ENCODE measurements at regions not wholly inside any gene's neighbourhood (a gene's known extent, or its start where the extent isn't known, plus 50 kb on each side); places are given as distances from the start of the nearest gene placed in this dataset.

DNA sequence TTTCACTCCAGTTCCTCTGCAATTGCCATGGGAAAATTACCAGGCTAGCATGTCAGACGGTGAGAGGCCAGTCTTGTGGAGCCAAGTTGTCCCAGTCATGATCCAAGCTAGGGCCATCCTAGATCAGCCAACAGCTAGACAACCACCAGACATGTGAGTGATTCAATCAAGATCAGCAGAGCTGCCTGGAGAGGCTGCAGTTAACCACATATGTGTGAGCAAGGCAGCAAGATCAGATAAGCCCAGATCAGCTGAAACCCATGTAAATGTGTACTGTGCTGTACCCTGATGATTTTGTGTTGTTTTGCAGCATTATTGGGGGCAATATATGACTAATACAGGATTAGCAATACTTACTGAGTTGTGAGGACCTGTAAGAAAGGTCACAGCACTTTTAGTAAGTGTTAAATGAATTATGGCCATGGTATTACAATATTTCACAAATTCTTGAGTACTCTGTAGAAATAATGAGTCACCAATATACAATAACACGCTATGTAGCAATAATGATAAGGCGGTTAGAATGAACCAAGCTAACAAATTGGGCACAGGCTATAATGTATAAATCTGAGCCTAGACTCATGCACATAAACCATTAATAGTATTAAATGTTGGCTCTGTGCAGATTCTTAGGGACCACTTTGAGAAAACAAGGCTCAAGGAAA is 91.4 kb downstream of the SUDS3 start:
- no peak overlapping the region for H3K4me3 ChIP-seq (ENCODE audit: low read depth, low read length)

DNA sequence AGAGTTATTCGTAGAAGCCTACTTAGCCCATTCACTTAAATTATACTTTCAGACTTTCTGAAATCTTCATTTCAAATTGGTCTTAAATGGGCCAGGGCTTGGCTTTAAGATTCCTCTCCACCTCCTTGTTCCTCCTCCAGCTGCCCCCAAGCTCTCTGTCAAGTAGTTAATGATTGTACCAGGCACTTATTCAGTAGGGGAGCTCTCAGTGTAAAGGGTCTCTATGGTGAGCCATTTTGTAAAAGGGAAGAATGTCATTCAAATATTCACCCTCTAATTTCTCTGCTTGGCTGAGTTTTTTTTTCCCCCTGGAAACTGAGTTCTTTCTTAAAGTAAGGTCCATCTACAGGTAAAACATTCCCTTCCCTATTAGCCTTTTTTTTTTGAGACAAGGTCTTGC is 96.6 kb downstream of the SUDS3 start:
- H3K4me3 ChIP-seq (ENCODE audit: low read depth, low read length): no peak overlapping the region
- no peak for DNase-seq (ENCODE audit: low read depth)

More for the DNA sequence above, 91.4 kb downstream of the SUDS3 start:
- DNase-seq (ENCODE audit: low read depth): no peak

DNA sequence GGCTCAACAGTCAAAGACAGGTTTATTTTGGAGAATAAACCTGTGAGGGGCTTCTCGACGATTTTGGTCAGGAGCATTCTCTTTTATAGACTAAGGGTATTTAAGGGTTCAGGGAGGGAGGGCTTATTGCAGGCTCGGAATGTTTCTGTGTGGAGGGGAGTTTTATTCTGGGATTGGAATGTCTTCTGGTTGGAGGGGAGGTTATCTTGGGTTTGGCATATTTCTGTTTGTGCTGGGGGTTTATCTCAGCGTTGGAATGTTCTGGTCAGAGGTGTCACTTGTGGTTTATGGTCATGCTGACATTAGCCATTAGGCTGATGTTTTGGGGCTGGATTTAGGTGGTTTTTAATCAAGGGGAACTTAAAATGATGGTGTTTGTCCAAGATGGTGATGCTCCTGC is 103.9 kb downstream of the SUDS3 start:
- no peak overlapping the region for H3K4me3 ChIP-seq (ENCODE audit: low read depth, low read length)
- DNase-seq (ENCODE audit: low read depth): no peak

DNA sequence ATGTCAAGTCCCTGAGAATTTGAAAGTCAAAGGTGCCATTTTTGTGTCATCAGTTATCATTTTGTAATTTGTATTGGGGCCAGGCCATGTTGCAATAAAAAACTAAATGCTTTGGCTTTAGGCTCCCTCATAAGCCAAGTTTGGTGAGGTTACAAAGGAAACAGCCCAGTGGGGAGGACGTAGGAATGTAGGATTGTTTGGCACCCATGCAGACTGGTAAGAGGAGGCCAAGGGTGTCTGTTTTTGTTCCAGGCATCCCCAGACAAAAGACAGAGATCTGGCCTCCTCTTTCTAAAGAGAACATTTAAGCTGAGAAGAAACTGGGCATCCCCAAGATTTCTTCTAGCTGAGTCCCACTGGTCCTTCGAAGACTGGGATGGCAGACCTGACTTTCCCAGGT is 111.7 kb downstream of the SUDS3 start:
- H3K4me3 ChIP-seq (ENCODE audit: low read depth, low read length): no peak overlapping the region
- DNase-seq (ENCODE audit: low read depth): no peak

DNA sequence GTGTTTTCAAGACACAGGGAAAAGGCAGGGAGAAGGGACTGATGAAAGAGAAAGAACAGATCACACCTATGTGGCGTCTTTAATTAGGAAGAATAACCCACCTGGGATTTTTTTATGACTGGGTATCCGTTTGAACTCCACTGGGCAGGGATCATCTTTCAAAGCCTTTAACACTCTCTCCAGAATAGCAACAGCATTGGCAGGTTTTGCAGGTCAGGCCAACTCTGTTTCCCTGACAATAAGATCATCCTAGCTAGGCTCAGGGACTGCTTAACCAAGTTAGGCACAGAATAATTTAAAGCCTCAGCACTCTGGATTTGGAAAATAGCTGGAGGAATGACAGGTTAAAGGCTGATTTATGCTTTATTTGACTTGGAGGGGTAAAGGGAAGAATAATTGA is 117.6 kb downstream of the SUDS3 start:
- H3K4me3 ChIP-seq (ENCODE audit: low read depth, low read length): no peak overlapping the region
- no peak for DNase-seq (ENCODE audit: low read depth)

DNA sequence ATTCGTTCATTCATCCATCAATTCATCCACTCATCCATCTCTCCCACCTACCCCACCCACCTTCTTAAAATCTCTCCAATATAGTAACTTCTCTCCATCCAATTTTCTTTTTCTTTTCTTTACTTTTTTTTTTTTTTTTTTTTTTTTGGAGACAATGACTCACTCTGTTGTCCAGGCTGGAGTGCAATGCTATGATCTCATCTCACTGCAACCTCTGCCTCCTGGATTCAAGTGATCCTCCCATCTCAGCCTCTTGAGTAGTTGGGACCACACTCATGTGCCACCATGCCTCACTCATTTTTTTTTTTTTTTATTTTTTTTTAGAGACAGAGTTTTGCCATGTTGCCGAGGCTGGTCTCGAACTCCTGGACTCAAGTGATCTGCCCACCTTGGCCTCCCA is 118.4 kb downstream of the SUDS3 start:
- DNase-seq (ENCODE audit: low read depth): no peak
- H3K4me3 ChIP-seq (ENCODE audit: low read depth, low read length): no peak overlapping the region

DNA sequence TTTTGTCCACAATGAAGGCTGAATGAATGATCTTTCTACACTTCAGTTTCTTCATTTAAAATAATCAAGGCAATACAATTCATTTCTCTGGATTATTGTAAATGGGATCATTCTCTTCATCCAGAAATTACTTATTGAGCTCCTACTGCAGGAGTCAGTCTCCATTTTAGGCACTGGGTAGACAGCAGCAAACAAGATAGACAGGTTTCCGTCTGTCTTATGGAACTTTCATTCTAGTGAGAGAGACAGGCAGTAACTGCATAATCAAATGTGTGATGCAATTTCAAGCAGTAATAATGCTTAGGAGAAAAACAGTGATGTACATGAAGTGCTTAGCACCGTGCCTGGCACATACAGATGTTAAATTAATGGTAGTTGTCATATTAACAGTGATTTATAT is 118.9 kb downstream of the SUDS3 start:
- H3K4me3 ChIP-seq (ENCODE audit: low read depth, low read length): no peak overlapping the region
- no peak for DNase-seq (ENCODE audit: low read depth)

DNA sequence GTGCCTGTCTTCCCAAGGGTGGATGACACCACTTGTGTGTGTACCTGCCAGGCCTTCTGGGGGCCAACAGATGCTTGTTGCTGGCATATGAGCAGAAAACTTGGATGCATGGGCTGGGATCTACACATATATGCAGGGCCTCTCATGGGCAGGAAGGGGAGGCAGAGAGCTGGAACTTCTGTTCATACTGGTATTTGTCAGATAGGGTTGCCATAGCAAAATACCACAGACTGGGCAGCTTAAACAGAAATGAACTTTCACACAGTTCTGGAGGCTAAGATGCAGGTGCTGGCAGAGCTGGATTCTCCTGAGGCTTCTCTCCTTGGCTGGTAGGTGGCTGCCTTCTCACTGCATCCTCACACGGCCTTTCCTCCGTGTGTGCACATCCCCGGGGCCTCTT is 121.8 kb downstream of the SUDS3 start:
- DNase-seq (ENCODE audit: low read depth): no peak
- H3K4me3 ChIP-seq (ENCODE audit: low read depth, low read length): no peak overlapping the region

DNA sequence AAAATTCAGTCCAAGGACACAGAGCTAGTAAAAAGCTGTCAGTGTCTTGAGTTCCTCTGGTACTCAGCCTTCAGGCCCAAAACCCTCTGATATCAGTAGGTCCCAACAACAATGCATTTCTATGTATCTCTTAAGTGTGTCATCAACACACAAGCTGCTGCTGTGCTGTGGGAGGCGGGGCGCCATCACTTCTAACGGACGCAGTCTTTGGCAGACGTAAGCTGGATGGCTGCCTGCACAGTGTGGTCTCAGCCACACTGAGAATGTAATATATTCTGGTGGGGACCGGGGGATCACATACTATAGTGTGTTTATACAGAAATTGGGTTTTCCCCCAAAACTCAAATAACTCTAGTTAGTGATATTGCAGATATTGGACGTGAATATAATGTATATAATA is 123.9 kb downstream of the SUDS3 start:
- H3K4me3 ChIP-seq (ENCODE audit: low read depth, low read length): no peak overlapping the region
- no peak for DNase-seq (ENCODE audit: low read depth)

DNA sequence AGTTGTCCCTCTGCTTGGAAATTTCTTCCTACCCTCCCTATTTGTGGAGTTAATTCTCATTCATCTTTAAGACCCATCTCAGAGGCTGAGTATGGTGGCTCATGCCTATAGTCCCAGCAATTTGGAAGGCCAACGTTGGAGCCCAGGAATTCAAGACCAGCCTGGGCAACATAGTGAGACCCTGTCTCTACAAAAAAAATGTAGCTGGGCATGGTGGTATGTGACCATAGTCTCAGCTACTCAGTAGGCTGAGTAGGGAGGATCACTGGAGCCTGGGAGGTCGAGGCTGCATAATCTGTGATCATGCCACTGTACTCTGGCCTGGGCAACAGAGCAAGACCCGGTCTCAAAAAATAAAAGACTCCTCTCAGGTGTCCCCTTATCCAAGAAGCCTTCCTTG is 125.1 kb downstream of the SUDS3 start:
- H3K4me3 ChIP-seq (ENCODE audit: low read depth, low read length): no peak overlapping the region
- DNase-seq (ENCODE audit: low read depth): no peak

DNA sequence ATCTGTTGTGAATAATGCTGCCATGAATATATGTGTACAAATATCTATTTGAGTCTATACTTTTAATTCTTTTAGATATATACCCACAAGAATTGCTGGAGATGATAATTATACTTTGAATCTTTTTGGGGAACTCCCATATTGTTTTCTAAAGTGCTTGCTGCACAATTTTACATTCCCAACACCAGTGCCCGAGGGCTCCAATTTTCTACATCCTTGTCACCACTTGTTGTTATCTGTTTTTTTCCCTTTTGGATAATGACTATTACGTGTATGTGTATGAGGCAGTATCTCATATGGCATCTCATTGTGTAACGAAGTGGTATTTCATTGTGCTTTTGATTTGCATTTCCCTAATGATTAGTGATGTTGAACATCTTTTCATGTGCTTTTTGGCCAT is 127.1 kb downstream of the SUDS3 start:
- DNase-seq (ENCODE audit: low read depth): no peak
- no peak overlapping the region for H3K4me3 ChIP-seq (ENCODE audit: low read depth, low read length)

DNA sequence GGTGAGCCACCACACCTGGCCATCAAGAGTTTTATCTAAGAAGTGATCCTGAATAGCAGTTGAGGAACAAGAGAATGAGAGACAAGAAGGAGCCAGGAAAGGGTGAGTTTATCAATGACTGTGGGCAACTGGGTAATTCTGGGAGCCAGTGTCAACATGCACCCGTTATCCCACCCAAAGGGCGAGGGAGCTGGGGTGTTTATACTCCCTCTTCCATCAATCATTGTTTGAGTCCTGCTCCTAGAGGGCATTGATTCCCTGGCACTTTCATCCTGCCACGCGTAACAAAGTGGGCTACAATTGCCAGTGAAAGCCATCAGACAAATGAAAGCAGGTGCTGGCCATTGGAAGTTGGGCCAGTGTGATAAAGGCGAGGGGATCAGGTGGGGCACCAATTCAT is 136.3 kb downstream of the SUDS3 start:
- no peak for DNase-seq (ENCODE audit: low read depth)
- H3K4me3 ChIP-seq (ENCODE audit: low read depth, low read length): no peak overlapping the region

DNA sequence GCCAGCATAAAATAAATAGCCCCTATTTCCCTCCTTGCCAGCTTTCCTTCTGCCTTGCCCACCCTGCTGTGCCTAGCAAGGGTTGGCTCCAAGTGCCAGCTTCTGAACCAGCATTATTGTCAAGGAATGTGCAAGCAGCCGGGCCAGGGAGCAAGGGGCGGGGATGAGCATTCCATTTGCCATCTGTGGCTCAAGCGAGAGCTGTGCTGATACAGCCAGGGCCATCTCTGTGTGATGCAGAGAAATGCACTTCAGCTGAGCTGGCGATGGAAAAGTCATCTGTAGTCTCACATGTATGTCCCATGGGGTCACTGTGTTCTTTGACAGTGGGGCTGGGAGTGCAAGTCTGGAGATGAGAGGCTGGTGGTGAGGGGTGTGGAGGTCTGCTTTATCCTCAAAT is 137.3 kb downstream of the SUDS3 start:
- DNase-seq (ENCODE audit: low read depth): no peak
- H3K4me3 ChIP-seq (ENCODE audit: low read depth, low read length): no peak overlapping the region

DNA sequence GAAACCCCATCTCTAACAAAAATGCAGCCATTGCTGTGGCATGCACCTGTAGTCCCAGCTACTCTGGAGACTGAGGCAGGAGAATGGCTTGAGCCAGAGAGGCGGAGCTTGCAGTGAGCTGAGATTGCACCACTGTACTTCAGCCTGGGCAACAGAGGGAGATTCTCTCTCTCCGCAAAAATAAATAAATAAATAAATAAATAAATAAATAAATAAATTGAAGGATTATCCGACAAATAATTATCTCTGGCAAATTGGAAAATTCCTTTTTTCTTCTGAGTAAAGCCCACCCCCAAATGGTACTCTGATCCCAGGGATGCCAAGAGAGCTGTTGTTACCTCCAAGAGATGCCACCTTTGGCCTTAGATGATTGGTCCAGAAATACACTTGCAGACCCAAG is 137.9 kb downstream of the SUDS3 start:
- H3K4me3 ChIP-seq (ENCODE audit: low read depth, low read length): no peak overlapping the region
- DNase-seq (ENCODE audit: low read depth): no peak

DNA sequence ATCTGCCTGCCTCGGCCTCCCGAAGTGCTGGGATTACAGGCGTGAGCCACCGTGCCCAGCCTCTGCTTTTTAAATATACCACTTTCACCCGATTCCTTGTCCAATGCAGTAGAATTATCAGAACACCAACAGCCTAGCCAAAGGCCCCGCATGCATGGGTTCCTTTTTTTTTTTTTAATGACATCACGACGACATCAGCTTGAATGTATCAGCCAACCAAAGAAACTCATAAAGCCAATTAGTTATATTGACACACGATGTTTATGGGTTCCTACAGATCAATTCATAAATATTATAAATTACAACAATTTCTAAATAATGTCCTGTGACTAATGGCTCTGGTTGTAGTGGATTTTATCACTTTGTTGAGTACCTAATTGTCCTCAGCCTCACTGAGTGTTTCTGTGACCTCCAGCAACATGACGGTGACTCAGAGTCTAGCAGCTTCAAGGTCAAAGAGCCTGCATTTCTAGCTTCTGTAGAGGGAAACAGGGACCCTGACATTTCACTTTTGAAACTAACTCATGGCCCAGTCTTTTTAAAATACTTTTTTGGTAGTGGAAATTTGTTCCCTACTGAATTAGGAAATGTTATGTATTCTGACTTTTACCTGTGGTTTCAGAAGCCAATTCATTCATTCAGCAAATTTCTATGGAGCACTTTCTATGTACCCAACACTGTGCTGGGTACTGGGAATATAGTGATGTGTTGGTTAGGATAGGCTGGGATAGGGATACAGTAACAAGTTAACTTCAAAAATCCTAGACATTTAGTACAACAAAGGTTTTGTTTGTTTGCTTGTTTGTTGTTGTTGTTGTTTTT is 144.1 kb downstream of the SUDS3 start:
- DNase-seq (ENCODE audit: low read depth): no peak
- H3K4me3 ChIP-seq (ENCODE audit: low read depth, low read length): no peak overlapping the region

DNA sequence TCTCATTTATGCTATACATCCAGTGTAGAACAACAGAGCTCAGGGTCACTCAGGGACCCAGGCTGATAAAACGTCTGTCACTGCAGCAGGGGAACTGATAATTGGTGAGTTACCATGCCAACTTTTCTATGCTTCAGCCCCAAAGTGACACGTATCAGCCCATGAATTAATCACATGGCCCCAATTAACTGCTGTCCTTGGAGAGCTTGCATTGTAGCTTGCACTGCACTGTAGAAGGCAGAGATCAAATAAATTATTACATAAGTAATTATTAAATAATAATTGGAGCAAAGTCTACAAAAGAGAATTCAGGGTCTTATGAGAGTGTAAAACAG is 144.6 kb downstream of the SUDS3 start:
- no peak for DNase-seq (ENCODE audit: low read depth)
- no peak overlapping the region for H3K4me3 ChIP-seq (ENCODE audit: low read depth, low read length)

DNA sequence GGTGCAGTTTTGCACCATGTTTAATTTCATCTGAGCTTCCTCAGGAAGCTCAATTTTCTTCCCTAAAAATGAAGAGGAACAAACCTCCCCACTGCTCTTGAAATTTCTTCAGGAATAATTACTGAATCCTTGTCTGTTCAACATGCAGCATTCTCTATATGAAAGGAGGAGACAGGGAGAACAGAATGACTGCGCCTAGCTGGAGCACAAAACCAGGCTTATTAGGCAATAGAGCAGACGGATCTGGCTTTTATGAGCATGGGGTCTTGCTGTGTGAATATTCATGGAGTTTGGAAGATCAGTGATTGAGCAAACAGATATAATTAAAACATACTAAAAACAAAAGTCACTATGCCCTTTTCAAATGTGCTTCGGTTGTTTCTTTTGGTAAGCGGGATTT is 148.1 kb downstream of the SUDS3 start:
- no peak for DNase-seq (ENCODE audit: low read depth)
- H3K4me3 ChIP-seq (ENCODE audit: low read depth, low read length): no peak overlapping the region

DNA sequence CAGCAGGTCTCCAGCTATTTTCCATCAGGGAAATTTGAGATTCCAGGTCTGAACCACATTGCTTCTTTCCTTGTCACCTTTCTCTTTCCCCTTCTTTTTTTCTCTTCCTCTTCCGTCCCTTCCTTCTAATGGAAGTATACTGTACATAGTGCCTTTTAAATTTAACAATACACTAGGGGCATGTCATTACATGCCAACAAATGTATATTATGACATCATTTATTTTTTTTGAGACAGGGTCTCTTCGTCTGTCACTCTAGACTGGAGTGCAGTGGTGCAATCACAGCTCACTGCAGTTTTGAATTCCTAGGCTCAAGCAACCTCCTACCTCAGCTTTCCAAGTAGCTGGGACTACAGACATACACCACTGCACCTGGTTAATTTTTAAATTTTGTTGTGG is 148.9 kb downstream of the SUDS3 start:
- DNase-seq (ENCODE audit: low read depth): no peak
- H3K4me3 ChIP-seq (ENCODE audit: low read depth, low read length): no peak overlapping the region

DNA sequence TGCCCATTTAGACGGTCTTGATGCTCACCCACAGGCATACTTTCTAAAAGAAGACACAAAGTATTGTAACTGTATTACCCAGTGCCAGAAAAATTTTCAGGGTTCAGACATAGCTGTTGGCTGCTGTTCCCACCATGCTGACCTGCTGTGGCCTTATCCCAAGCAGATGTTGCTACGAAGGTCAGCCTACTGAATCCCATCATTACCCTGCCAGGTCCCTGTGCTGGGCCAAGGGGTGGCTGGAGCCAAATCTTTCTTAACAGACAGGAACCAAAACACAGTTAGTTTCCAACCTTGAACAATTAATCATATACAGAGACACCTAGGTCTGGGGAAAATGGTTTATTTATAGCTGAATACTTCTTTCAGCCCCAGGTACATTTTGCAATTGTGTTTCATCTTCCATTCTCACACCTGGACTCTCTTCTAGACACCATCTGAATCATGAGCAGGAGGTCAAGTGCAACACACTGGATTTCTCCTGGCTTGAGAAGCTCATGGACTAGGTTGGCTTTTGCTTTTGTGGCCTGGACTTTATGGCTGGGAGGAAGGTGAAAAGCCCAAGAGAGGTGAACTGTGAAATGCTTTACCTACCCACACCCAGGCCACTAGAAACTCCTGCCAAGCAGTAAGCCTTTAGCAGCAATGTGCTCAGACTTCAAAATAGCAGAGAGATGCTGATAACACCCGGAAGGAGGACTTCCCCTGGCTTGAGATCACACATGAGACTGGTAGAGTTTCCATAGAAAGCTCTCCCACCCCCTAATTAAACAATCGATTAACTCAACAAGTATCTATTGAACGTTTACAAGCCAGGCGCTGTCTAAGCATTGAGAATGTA is 150.1 kb downstream of the SUDS3 start:
- no peak for DNase-seq (ENCODE audit: low read depth)
- H3K4me3 ChIP-seq (ENCODE audit: low read depth, low read length): no peak overlapping the region

DNA sequence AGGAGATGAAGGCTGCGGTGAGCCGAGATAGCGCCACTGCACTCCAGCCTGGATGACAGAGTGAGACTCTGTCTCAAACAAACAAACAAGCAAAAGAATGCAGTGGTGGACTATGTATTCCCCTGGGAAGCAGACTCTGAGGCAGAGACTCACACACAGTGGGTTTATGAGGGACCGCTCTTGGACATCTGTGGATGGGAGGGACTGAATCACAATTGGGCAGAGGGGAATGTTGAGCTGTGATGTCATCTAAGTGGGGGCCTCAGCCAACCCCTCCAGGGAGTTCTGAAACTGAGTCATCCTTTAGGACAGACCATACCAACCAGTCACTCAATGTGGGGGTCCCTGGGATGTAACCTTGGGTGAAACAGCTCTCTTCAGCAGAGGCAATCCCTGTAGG is 151.0 kb downstream of the SUDS3 start:
- DNase-seq (ENCODE audit: low read depth): no peak
- no peak overlapping the region for H3K4me3 ChIP-seq (ENCODE audit: low read depth, low read length)

DNA sequence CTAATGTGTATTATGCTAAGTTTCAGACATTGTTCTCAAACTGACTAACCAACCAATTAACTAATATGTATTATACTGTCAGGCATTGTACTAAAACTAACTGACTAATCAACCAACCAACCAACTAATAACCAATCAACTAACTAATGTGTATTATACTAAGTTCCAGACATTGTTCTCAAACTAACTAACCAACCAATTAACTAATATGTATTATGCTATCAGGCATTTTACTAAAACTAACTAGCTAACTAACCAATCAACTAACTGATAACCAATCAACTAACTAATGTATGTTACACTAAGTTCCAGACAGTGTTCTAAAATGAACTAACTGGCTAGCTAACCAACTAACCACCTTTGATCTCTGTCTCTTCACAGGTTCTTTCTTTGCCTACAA is 152.3 kb downstream of the SUDS3 start:
- H3K4me3 ChIP-seq (ENCODE audit: low read depth, low read length): no peak overlapping the region
- no peak for DNase-seq (ENCODE audit: low read depth)
